SK-N-SH (cell line): ENCODE measurements at regions not wholly inside any gene's neighbourhood (a gene's known extent, or its start where the extent isn't known, plus 50 kb on each side); places are given as distances from the start of the nearest gene placed in this dataset.

Experiments
- CTCF ChIA-PET: fragments of 300-600, 350-600 bp; formaldehyde crosslinking; extraction: SDS; loops from one replicate; lab custom pipeline; 2021; lab: Yijun Ruan, JAX
- POLR2A ChIA-PET: fragments of 350-600 bp; sonication (Branson Sonifier 250); formaldehyde crosslinking; extraction: SDS; loops from one replicate; lab custom pipeline; 2020; ENCODE audit warnings: antibody characterized with exemption, inconsistent platforms; lab: Yijun Ruan, JAX
- DNase-seq: peaks from one replicate; pipeline ENCODE4 v3.0.0; 2012
- H2AFZ ChIP-seq: fragments of 200-600 bp; sonication (generic); 2 replicates; pipeline ENCODE4 v1.8.1; 2016; ENCODE audit warnings: antibody characterized with exemption, mild to moderate bottlenecking, low read depth
- H3F3A ChIP-seq: fragments of 200-600 bp; sonication (generic); replicated peaks from 2 replicates; pipeline ENCODE3; 2016; ENCODE audit warnings: antibody characterized with exemption, mild to moderate bottlenecking; ENCODE audit not compliant: insufficient read depth
- H3K27ac ChIP-seq, 2 experiments: fragments of 200-500 bp in 1 of 2; fragments of 200-600 bp in 1 of 2; sonication (Bioruptor generic) in 1 of 2; sonication (generic), shearing (Covaris generic) in 1 of 2; 2 replicates each; pipeline versions ENCODE4 v1.5.1 to v1.6.1; 2014 to 2016; ENCODE audit warnings: low read depth in 2 of 2, inconsistent platforms in 1 of 2, low read length in 1 of 2, mild to moderate bottlenecking in 1 of 2, mixed read lengths in 1 of 2
- H3K27me3 ChIP-seq: fragments of 200-600 bp; sonication (generic), shearing (Covaris generic); 2 replicates; pipeline ENCODE4 v1.6.1; 2016; ENCODE audit warnings: mixed run types; ENCODE audit not compliant: insufficient read depth
- H3K36me3 ChIP-seq, 2 experiments: fragments of 200-500 bp in 1 of 2; fragments of 200-600 bp in 1 of 2; sonication (Bioruptor generic) in 1 of 2; sonication (generic) in 1 of 2; replicated peaks in 1 of 2; 2 replicates each; pipeline versions ENCODE3 to v1.5.1; 2014 to 2016; ENCODE audit warnings: low read length in 1 of 2, mild to moderate bottlenecking in 1 of 2; ENCODE audit not compliant: insufficient read depth in 2 of 2, control insufficient read depth in 1 of 2
- H3K4me1 ChIP-seq, 2 experiments: fragments of 200-500 bp in 1 of 2; fragments of 200-600 bp in 1 of 2; sonication (Bioruptor generic) in 1 of 2; sonication (generic), shearing (Covaris generic) in 1 of 2; 2 replicates each; pipeline versions ENCODE4 v1.5.1 to v1.6.1; 2014 to 2016; ENCODE audit warnings: low read depth in 1 of 2, low read length in 1 of 2, mixed run types in 1 of 2; ENCODE audit not compliant: insufficient read depth in 2 of 2, control insufficient read depth in 1 of 2
- H3K4me2 ChIP-seq: fragments of 200-600 bp; sonication (generic), shearing (Covaris generic); 2 replicates; pipeline ENCODE4 v1.6.1; 2017; ENCODE audit warnings: mixed run types
- H3K4me3 ChIP-seq, 2 experiments: fragments of 200-500 bp in 1 of 2; fragments of 200-600 bp in 1 of 2; sonication (Bioruptor generic) in 1 of 2; sonication (generic), shearing (Covaris generic) in 1 of 2; 2 replicates each; pipeline versions ENCODE4 v1.5.1 to v1.8.1; 2014 to 2016; ENCODE audit warnings: low read depth in 2 of 2, inconsistent platforms in 1 of 2, low read length in 1 of 2, mild to moderate bottlenecking in 1 of 2, mixed read lengths in 1 of 2, moderate library complexity in 1 of 2
- H3K79me2 ChIP-seq: fragments of 200-600 bp; sonication (generic); 2 replicates; pipeline ENCODE4 v1.8.1; 2017; ENCODE audit warnings: mild to moderate bottlenecking; ENCODE audit not compliant: insufficient read depth
- H3K9ac ChIP-seq: fragments of 200-600 bp; sonication (generic); 2 replicates; pipeline ENCODE4 v1.6.1; 2017; ENCODE audit warnings: mixed run types
- H3K9me2 ChIP-seq: fragments of 200-600 bp; sonication (generic); 2 replicates; pipeline ENCODE4 v1.6.1; 2017; ENCODE audit warnings: mixed run types
- H3K9me3 ChIP-seq: fragments of 200-600 bp; sonication (generic); 2 replicates; pipeline ENCODE4 v1.6.1; 2017; ENCODE audit warnings: mixed run types, mild to moderate bottlenecking, moderate library complexity
- H4K20me1 ChIP-seq: fragments of 200-600 bp; sonication (generic); 2 replicates; pipeline ENCODE4 v1.6.1; 2017; ENCODE audit warnings: mild to moderate bottlenecking, mixed run types; ENCODE audit not compliant: insufficient read depth
- EP300 ChIP-seq, 2 experiments: IDR thresholded peaks; 2 replicates each; pipeline versions ENCODE4 v1.4.0 to v1.6.1; 2012; ENCODE audit warnings: borderline replicate concordance in 1 of 2, low read depth in 1 of 2, low read length in 1 of 2
- FOSL2 ChIP-seq: IDR thresholded peaks from 2 replicates; pipeline ENCODE4 v1.4.0; 2012; ENCODE audit warnings: low read depth, mild to moderate bottlenecking, moderate library complexity, borderline replicate concordance
- FOXJ3 ChIP-seq: sonication (generic); formaldehyde crosslinking; IDR thresholded peaks from 2 replicates; pipeline ENCODE4 v1.5.1; 2020; ENCODE audit warnings: mild to moderate bottlenecking, missing genetic modification reagents
- FOXM1 ChIP-seq: IDR thresholded peaks from 2 replicates; pipeline ENCODE4 v1.4.0; 2012; ENCODE audit warnings: low read depth, mild to moderate bottlenecking
- GABPA ChIP-seq: IDR thresholded peaks from 2 replicates; pipeline ENCODE4 v1.4.0; 2012; ENCODE audit warnings: low read depth, mild to moderate bottlenecking
- MEF2A ChIP-seq: IDR thresholded peaks from 2 replicates; pipeline ENCODE4 v1.4.0; 2012; ENCODE audit warnings: low read depth, borderline replicate concordance
- NRF1 ChIP-seq: IDR thresholded peaks from 2 replicates; pipeline ENCODE4 v1.6.1; 2012; ENCODE audit warnings: low read depth, mild to moderate bottlenecking, low read length
- POLR2AphosphoS5 ChIP-seq: IDR thresholded peaks from 2 replicates; pipeline ENCODE4 v1.6.1; 2012; ENCODE audit warnings: low read depth, low read length
- RAD21 ChIP-seq: IDR thresholded peaks from 2 replicates; pipeline ENCODE4 v1.6.1; 2012; ENCODE audit warnings: mild to moderate bottlenecking, low read length
- RFX5 ChIP-seq: IDR thresholded peaks from 2 replicates; pipeline ENCODE4 v1.6.1; 2012; ENCODE audit warnings: mild to moderate bottlenecking, improper control_type of control experiment, low read length
- TAF1 ChIP-seq: IDR thresholded peaks from 2 replicates; pipeline ENCODE4 v1.6.1; 2012; ENCODE audit warnings: low read depth, mild to moderate bottlenecking, low read length, moderate library complexity, borderline replicate concordance
- WGBS: methylation state at CpG from one replicate; pipeline ENCODE4 v1.1.6; 2017; ENCODE audit warnings: low lambda C conversion rate; 5-methylcytosine and 5-hydroxymethylcytosine counted together
- TF ChIP-seq, protein P1 (sequence below): IDR thresholded peaks from 2 replicates; pipeline ENCODE4; 2012
- TF ChIP-seq, protein P2 (sequence below): IDR thresholded peaks from 2 replicates; pipeline ENCODE4 v1.4.0; 2012; ENCODE audit warnings: low read depth
- TF ChIP-seq, protein P3 (sequence below): fragments of 150-350 bp; IDR thresholded peaks from 2 replicates; pipeline ENCODE4 v1.6.1; 2017; ENCODE audit warnings: antibody characterized with exemption, low read length, low read depth, borderline replicate concordance

DNA sequence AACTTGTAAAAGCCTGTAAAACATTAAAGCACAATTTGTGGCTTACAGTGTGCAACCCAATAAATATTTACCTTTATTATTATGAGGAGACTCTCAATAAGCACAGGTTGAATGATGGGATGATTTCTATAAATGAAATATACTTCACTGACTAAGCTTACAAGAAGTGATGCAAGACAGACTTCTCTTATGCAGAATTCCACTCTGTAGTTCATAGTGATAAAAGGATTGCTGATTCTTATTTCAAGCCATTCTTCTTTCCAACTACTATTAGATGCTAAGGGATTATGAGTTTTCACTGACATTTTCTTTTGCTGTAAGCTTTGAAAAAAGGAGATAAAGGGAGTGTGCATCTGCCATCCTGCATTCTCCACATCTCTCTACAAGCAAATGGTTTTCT, 149.0 kb upstream of the ARG1 start:
- CTCF ChIA-PET = no interaction called here
- no peak for TF ChIP-seq RFX5
- no peak for TF ChIP-seq FOXJ3 (CRISPR knock-in tag)
- no peak for TF ChIP-seq FOSL2
- TF ChIP-seq TAF1 = no peak
- no peak for TF ChIP-seq POLR2AphosphoS5
- TF ChIP-seq, protein P1, sequence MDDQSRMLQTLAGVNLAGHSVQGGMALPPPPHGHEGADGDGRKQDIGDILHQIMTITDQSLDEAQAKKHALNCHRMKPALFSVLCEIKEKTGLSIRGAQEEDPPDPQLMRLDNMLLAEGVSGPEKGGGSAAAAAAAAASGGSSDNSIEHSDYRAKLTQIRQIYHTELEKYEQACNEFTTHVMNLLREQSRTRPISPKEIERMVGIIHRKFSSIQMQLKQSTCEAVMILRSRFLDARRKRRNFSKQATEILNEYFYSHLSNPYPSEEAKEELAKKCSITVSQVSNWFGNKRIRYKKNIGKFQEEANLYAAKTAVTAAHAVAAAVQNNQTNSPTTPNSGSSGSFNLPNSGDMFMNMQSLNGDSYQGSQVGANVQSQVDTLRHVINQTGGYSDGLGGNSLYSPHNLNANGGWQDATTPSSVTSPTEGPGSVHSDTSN = no peak
- TF ChIP-seq NRF1 = no peak
- TF ChIP-seq, protein P2, sequence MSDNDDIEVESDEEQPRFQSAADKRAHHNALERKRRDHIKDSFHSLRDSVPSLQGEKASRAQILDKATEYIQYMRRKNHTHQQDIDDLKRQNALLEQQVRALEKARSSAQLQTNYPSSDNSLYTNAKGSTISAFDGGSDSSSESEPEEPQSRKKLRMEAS = no peak
- TF ChIP-seq, protein P3, sequence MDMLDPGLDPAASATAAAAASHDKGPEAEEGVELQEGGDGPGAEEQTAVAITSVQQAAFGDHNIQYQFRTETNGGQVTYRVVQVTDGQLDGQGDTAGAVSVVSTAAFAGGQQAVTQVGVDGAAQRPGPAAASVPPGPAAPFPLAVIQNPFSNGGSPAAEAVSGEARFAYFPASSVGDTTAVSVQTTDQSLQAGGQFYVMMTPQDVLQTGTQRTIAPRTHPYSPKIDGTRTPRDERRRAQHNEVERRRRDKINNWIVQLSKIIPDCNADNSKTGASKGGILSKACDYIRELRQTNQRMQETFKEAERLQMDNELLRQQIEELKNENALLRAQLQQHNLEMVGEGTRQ = no peak
- TF ChIP-seq, all 33 proteins: peak for 0
- POLR2A ChIA-PET = no interaction called here
- no peaks in the 10 kb centered on the region for H3K79me2 ChIP-seq
- H3K4me1 ChIP-seq = no peaks in the 10 kb centered on the region
- DNase-seq = no peak
- H4K20me1 ChIP-seq = no peaks in the 10 kb centered on the region
- H3K9ac ChIP-seq = no peak overlapping the region
- H3K9me3 ChIP-seq = no peaks in the 10 kb centered on the region
- H3K4me3 ChIP-seq = no peak overlapping the region
- H3K36me3 ChIP-seq = no peaks in the 10 kb centered on the region
- no peak overlapping the region for H3K4me2 ChIP-seq
- H3K9me2 ChIP-seq = no peaks in the 10 kb centered on the region
- H3K27me3 ChIP-seq = no peaks in the 10 kb centered on the region; the same call in 1 of the 2 replicates
- no peaks in the 10 kb centered on the region for H3F3A ChIP-seq
- H3K27ac ChIP-seq = no peak overlapping the region
- no peak overlapping the region for H2AFZ ChIP-seq

DNA sequence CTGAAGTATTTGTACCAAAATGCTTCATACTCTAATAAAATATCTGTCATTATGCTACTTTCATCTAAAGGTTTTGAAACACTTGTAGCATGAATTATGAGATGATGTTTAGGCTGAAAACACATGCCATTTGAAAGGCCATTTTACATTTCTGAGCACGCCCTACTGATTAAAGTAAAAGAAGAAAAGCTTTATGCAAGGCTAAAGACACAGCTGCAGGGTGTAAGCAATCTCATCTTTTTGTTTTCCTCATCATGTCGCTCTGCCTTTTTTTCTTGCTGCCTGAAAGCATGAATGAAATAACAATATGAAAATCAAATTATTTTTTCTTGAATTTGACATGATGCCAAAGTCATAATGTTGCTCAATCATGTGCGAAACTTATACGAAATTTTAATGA, 148.6 kb upstream of the ARG1 start:
- 16% methylated on average over 4 of the region's 4 CpGs for WGBS
- H3K27me3 ChIP-seq = no peaks in the 10 kb centered on the region; the same call in 1 of the 2 replicates
- no peak overlapping the region for H3K9ac ChIP-seq
- no peak overlapping the region for H2AFZ ChIP-seq
- no peaks in the 10 kb centered on the region for H3K79me2 ChIP-seq
- TF ChIP-seq FOXM1 (no peak), FOXJ3 (CRISPR knock-in tag) (no peak), RAD21 (no peak), MEF2A (no peak), GABPA (no peak), EP300 (IDR thresholded peaks at IDR 0.05; ENCODE audit: borderline replicate concordance in 1 of 2, low read depth in 1 of 2, low read length in 1 of 2) (no peak)
- TF ChIP-seq, protein P1 = no peak
- ChIA-PET CTCF (no interaction called here), POLR2A (no interaction called here)
- H3F3A ChIP-seq = no peaks in the 10 kb centered on the region
- H3K4me3 ChIP-seq = no peak overlapping the region
- H3K4me1 ChIP-seq = no peaks in the 10 kb centered on the region
- H3K4me2 ChIP-seq = no peak overlapping the region
- no peaks in the 10 kb centered on the region for H3K9me2 ChIP-seq
- no peak for DNase-seq
- H4K20me1 ChIP-seq = no peaks in the 10 kb centered on the region
- no peaks in the 10 kb centered on the region for H3K9me3 ChIP-seq
- no peaks in the 10 kb centered on the region for H3K36me3 ChIP-seq
- no peak overlapping the region for H3K27ac ChIP-seq
